HTR-8/SVneo (cell line): ENCODE measurements at regions not wholly inside any gene's neighbourhood (a gene's known extent, or its start where the extent isn't known, plus 50 kb on each side); places are given as distances from the start of the nearest gene placed in this dataset.
"Not testable (repeated sequence)": the region's sequence is repeated elsewhere in the genome, so short reads cannot be mapped to it uniquely, and the experiment has no call there.

ENCODE experiments used
- DNase-seq: peaks from one replicate; pipeline ENCODE4 v3.0.0; 2011; ENCODE audit warnings: low spot score, mixed read lengths; ENCODE audit not compliant: insufficient read length
- FAIRE-seq: peaks from 2 replicates; lab custom pipeline; 2011; peaks lifted over from hg19 to GRCh38; lab: Jason Lieb, UNC

DNA sequence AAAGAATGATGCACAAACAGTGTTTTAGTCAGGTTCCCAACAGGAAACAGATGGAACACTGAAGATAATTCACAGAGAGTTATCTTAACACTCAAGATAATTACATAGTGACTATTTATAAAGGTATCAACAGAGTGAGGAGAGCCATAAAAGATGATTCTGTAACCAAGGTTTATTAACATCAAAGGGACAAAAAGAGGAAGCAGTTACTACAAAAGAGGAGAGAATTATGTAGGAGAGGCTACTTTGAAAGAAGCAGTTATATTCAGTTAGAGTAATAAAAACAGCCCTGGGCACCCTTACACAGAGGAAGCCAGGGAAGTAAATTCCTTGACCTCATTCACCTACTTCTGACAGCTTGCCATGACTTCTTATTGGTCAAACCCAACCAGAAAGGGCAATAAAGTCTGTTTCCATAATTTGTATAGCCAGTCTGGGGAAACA lies 326.5 kb upstream of the SLC39A10 start:
- no peak for DNase-seq

DNA sequence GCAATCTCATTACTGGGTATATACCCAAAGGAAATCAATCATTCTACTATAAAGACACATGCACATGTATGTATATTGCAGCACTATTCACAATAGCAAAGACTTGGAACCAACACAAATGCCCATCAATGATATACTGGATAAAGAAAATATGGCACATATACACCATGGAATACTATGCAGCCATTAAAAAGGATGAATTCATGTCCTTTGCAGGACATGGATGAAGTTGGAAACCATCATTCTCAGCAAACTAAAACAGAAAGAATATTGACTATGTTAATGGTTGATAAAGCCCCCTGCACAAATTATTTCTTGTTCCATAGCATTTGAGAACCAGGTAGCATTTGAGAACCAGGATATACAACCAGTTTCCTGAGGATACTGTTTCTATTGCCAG lies 327.2 kb upstream of the SLC39A10 start:
- not testable (repeated sequence) for FAIRE-seq, DNase-seq

More for the DNA sequence above, 326.5 kb upstream of the SLC39A10 start:
- FAIRE-seq, result no peak

DNA sequence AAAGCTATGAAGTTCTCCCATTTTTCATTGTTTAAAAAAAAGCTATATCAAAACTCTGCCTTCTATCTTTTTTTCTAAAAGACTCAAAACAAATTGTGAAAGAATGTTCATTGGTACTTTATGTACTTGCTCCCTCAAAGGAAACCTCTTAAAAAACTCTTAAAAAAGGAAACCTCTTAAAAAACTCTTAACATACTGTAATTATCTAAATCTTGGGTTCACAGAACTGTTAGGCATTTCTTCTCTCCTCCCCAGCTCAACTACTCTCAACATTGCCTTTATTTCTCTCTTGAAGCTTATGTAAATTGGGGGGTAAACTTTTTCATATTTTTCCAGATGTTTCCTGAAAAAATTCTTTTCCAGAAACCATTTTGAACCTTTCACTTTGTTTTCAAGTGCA lies 330.5 kb upstream of the SLC39A10 start:
- FAIRE-seq (no peak), DNase-seq (no peak)

DNA sequence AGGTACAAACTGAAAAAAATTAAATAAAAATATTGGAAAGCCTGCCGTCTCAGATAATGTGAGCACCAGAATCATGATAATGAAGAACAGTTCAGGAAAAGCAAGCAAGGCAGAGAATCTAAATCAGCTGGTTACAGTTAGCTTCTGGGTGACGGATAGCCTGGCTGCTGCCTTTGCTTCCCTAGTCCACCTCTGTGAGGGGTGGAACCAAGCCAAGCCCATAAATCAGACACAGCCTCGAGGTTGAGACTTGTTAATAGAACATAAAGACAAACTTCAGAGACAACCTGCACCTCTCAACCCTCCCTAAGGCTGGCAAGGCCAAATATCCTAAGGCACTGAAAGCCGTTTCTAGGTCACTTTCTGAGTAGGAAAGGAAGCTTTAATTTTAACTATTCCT lies 334.7 kb upstream of the SLC39A10 start:
- FAIRE-seq (no peak), DNase-seq (peak; percentile 20)

DNA sequence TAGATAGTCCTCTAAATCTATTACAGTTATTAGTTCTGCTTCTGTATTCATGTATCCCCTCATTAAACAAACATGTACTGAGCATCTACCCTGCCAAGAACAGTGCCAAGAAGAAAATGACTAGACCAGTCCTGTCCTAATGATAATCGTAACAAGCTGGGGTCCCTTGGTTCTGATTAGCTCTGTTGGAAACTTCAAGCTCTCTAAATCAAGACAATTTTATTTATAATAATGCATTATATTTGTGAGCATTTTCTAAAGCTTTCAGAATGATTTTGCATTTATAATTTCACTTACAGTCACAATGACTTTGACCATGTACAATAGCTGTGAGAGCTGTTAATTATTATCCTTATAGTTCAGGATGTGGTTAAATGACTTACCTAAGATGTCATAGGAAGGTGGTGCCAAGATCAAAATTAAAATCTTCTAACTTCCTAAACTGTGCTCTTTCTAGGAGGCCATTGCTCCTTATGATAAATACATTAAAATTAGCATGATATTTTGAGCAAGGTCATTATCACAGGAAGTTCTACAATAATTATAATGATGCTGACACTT lies 336.5 kb upstream of the SLC39A10 start:
- DNase-seq (no peak), FAIRE-seq (no peak)

DNA sequence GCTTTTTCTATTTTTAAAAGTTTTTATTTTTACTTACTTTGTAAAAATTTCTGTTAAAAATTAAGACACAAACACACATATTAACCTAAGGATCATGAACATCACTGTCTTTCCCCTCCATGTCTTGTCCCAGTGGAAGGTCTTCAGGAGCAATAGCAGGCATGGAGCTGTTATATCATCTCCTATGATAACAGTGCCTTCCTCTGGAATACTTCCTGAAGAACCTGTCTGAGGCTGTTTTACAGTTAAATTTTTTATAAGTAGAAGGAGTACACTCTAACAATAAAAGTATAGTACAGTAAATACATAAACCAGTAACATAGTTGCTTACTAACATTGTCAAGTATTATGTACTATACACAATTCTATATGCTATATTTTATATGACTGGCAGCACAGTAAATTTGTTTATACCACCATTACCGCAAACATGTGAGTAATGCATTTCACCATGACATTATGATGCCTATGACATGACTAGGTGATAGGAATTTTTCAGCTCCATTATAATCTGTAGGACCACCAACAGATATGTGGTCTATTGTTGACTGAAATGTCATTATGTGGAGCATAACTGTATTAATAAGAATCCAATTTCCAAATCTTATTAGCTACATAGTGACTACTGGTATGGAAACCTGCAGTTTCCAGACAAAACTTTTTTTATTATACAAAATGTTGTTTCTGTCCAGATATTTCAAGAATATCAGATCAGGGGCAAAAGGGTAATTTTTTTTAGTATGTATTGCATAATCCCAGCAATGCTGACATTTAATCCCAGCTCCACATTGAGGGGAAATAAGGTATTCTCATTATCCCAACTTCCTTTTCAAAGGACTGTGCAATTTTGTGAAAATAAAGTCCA lies 337.2 kb upstream of the SLC39A10 start:
- DNase-seq (no peak), FAIRE-seq (no peak)

DNA sequence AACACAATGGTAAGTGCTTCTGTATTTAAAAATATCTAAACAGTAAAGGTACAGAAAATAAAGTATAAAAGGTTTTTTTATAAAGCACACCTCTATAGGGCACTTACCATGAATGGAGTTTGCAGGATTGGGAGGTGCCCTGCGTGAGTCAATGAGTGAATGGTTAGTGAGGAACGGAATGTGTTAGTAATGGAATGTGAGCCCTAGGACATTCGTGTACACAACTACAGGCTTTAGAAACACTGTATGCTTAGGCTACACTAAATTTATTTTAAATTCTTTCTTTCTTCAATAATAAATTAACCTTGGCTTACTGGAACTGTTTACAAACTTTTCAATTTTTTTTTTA lies 337.9 kb upstream of the SLC39A10 start:
- DNase-seq (peak; percentile 14), FAIRE-seq (no peak)

DNA sequence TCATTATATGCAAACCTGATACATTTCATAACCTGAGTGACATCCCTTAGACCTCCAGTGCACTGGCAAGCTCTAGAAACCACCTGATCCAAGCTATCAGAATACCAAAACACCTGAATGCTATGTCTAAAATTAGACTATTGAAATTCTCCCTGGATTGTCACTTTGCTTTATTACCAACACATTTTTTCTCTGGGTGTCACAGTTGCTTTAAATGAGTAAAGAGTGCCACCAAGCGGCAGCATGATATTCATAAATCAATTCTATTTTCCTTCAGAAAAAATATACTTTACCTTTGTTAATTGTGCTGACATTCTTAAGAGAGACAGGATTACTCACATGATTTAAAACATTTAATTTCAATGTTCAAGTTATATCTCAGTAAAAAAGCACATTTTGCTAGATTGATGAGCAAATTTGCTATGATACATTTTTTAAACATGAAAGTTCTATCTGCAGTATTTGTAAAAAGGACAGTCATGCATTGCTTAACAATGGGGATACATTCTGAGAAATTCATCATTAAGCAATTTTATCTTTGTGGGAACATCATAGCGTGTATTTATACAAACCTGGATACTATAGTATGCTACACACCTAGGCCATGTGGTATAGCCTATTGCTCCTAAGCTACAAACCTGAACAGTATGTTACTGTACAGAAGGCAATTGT lies 338.4 kb upstream of the SLC39A10 start:
- no peak for FAIRE-seq
- peak; percentile 32 for DNase-seq

DNA sequence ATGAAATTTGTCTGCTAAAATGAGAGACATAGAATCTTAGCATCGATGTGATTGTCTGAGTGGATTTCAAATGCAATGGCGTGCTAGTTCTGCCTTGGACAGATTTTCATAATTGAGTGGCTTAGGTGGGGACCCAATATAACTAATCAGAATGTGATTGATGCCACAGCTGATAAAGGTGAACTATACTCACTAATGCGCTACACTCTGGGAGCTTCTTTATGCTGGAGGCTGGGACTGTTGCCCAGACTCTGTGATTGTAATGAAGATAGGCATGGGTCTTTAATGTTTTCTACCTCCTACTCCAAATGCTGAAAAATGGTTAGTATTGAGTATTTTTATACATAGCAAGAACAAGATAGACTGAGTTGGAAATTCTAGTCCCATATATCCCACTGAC lies 339.5 kb upstream of the SLC39A10 start:
- FAIRE-seq (no peak), DNase-seq (no peak)

DNA sequence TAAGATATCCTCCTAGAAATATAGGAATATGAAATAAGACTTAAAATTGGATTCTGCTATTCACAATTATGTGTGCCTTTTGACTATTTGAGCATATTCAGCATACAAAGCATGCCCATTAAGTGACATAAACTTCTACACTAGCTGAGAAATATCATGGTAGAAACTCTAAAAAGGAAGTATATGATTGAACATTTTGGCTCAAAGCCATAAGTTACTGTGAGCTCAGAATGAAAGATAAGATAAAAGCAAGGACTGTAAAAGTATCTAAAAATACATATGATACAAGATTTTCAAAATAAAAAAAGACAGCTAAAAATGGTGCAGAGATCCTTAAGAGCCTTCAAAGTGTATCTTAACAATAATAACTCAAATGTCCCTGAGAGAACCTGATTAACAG lies 340.5 kb upstream of the SLC39A10 start:
- FAIRE-seq (no peak), DNase-seq (no peak)

DNA sequence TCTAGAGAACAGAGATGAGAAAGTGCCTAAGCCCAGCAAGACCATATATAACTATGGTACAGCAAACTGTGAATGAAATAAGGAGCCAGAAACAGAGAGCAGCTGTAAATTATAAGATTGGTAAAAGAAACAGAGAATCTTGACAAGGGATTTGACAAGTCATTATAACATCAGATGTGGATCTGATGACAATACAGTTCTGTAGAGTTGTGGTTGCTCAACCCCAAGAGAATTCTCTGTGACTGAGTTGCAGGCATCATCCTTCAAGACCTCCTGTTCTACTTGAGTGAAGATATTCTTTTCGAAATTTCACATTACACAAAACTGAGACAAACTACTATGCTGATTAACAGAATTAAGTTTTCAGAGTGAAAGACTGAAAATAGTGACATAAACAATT lies 343.1 kb upstream of the SLC39A10 start:
- DNase-seq (no peak), FAIRE-seq (no peak)

DNA sequence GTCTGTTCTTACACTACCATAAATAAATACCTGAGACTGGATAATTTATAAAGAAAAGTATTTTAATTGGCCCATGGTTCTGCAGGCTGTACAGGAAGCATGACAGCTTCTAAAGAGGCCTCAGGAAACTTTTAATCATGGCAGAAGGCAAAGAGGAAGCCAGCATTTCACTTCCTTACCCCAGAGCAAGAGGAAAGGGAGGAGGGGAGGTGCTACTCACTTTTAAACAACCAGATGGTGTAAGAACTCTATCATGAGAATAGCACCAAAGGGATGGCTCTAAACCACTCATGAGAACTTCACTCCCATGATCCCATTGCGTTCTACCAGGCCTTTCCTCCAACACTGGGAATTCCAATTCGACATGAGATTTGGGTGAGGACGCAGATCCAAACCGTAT lies 344.4 kb upstream of the SLC39A10 start:
- DNase-seq (no peak), FAIRE-seq (no peak)

DNA sequence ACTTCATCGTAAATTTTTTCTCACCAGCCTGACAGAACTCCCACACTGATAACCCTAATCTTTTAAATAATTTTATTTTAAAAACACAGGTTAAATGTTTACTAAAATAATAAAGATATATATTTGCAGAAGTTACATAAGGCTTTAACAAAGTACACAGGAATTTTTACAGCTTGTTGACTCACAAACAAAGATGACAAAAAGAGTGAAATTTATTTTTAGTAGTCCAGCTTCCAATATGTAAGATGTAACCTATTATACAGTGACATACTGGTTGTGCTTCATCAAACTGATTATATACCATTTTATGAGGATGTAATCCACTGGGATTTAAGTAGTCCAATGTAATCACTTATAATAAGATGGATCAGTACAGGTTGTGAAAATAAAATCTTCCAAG lies 348.9 kb upstream of the SLC39A10 start:
- no peak for FAIRE-seq
- no peak for DNase-seq

DNA sequence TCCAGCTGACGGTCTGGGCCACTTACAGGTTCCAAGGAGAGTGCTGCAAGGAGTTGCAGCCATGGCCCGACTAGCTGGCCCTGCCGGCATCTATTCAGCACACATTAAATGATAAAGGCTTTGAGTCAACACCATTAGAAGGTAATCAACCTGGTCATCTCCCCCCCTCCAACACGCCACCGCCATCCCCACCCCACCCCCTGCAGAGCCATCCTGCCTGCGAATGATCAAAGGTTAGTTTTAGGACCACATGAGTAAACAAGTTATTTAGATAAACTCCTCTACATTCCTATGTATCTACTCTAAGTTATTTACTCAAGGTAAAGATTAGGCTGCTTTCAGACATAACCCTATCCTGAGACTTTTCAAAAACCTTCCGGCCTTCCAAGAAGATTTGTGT lies 349.3 kb upstream of the SLC39A10 start:
- FAIRE-seq, result no peak
- DNase-seq, result no peak

DNA sequence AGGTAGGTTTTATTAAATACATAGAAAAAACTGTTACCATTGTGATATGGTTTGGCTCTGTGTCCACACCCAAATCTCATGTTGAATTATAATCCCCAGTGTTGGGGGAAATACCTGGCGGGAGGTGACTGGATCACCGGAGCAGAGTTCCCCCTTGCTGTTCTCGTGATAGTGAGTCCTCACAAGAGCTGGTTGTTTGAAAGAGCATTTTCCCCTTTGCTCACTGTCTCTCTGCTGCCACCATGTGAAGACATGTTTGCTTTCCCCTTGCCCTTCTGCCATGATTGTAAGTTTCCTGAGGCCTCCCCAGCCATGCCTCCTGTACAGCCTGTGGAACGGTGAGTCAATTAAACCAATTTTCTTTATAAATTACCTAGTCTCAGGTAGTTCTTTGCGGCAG lies 352.7 kb upstream of the SLC39A10 start:
- FAIRE-seq (no peak), DNase-seq (no peak)

DNA sequence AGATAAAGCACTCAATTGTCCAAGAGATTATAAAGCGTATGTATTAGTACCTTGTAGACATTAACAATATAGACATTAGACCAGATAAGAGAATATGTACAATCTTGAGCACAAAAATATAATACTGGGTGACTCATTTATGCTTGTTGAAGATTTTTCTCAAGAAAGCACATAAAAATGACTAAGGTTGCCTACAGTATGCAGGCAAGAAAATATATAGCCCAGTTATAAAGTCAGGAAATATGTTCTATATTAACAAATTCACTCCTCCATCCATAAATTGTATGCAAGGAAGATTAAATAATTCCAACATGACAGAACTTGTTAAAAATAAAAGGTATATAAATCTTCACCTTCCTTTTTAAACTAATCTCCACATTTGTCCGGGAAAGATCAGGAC lies 356.4 kb upstream of the SLC39A10 start:
- no peak for DNase-seq
- no peak for FAIRE-seq

DNA sequence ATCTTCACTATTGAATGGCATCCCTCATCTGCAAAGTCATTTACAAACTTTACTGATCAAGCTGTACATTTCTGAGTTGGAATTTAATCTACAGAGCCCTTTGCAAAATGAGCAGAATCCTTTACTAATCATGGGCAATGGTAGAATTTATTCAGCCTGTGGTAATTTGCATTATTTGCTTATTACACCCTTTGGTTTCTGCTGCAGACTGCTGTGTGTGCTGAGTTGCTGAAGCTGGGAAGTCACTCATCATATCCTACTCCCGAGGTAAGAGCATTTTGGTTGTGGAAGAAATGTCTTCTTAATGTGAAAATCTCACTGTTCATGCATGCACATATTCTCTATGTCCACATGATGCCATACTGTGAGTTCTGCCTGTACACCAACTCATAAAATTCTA lies 357.4 kb upstream of the SLC39A10 start:
- DNase-seq (no peak), FAIRE-seq (peak; percentile 55)

DNA sequence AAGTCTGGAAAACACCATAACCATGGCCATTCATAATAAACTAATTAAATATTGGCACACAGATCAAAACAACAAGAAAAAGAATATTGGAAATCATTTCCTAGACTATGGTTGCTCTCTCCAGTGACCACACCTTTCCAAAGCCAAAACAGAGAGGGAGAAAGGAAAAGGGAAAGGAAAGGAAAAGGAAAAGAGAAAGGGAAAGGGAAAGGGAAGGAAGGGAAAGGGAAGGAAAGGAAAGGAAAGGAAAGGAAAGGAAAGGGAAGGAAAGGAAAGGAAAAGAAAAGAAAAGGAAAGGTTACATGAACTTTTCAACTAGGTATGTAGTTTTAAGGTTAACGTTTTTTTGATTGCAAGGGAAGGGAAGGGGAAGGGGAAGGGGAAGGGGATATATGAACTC lies 360.5 kb upstream of the SLC39A10 start:
- DNase-seq (no peak), FAIRE-seq (no peak)

DNA sequence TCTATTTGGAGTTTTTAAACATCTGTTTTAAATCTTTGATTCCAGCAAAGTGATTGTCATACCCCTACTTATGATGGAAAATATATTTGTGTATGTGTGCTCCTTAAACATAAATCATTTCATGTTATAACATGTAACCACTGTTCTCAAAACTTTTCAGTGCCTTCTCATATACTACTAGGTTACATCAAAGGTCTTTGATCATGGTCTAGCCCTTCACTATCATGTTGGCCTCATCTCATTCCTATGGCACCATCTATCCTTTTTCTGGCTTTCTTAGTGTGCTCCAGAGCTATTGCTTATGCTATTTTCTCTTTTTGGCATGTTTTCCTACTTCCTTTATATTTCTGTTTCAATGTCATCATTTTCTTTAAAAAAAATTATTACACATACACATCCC lies 367.9 kb upstream of the SLC39A10 start:
- FAIRE-seq (no peak), DNase-seq (no peak)

DNA sequence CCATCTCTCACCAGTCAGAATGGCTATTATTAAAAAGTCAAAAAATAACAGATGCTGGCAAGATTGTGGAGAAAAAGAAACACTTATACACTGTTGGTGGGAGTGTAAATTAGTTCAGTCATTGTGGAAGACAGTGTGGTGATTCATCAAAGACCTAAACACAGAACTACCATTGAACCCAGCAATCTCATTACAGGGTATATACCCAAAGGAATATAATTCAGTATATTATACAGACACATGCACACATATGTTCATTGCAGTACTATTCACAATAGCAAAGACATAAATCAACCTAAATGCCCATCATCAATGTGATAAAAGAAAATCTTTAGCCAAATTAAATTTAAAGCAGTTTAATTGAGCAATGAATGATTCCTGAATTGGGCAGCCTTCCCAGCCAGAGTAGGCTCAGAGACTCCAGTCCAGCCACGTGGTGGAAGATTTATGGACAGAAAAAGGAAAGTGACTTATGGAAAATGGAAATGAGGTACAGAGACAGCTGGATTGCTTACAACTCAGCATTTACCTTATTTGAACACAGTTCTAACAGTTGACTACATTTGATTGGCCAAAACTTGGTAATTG lies 377.1 kb upstream of the SLC39A10 start:
- no peak for DNase-seq
- no peak for FAIRE-seq

DNA sequence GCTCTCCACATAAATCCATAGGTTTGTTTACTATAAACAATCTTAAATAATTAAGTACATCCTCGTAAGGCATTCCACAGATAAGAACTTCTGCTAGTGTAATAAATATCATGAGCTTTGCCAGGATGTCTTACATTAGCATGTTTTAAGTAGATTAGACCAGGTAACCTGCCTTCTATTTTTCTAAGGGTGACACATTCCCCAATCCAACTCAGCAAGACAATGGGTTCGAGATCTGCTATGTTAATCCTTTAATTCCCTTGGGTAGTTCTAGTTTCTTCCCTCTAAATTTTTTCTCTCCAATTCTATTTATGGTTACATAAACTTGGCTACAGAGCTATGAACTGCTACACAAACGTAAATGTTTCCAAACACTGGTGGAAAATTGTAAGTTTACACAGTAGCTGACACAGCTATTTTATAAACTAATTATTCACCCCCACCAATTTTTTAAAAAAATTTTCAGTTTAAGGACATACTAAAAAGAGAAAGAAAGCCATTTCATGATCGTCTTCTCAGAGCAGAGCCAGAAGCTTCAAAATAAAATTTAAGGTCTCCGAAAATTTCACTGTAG lies 386.5 kb upstream of the SLC39A10 start:
- DNase-seq (no peak), FAIRE-seq (no peak)
